ENCODE measurements at regions not wholly inside any gene's neighbourhood (a gene's known extent, or its start where the extent isn't known, plus 50 kb on each side); places are given as distances from the start of the nearest gene placed in this dataset.

DNA sequence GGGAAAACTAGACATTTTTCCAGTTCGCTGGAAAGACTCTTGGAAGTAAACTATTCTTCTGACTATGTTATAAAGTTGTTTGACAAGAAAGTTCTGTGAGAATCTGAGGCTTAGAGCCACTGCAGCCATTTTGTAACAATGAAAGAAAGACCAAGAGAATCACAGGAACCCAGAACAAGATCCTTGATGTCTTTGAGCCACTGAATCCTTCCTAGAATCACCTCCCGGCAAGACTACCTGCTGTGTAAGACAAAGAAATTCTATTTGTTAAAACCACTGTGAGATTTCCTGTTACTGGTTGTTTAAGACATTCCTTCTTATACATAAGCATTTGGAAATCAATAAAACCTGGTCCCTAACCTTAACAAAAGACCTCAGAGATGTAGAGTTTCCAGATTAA, 175.7 kb upstream of the RASGEF1B start:
- TF ChIP-seq, protein P1, sequence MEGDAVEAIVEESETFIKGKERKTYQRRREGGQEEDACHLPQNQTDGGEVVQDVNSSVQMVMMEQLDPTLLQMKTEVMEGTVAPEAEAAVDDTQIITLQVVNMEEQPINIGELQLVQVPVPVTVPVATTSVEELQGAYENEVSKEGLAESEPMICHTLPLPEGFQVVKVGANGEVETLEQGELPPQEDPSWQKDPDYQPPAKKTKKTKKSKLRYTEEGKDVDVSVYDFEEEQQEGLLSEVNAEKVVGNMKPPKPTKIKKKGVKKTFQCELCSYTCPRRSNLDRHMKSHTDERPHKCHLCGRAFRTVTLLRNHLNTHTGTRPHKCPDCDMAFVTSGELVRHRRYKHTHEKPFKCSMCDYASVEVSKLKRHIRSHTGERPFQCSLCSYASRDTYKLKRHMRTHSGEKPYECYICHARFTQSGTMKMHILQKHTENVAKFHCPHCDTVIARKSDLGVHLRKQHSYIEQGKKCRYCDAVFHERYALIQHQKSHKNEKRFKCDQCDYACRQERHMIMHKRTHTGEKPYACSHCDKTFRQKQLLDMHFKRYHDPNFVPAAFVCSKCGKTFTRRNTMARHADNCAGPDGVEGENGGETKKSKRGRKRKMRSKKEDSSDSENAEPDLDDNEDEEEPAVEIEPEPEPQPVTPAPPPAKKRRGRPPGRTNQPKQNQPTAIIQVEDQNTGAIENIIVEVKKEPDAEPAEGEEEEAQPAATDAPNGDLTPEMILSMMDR (IDR thresholded peaks at IDR 0.05), result no peak
- no peak for TF ChIP-seq EZH2 (IDR thresholded peaks at IDR 0.05; ENCODE audit: borderline replicate concordance, insufficient read depth, low read depth, low read length, poor library complexity, severe bottlenecking)
